GM12878 (cell line): ENCODE measurements at regions not wholly inside any gene's neighbourhood (a gene's known extent, or its start where the extent isn't known, plus 50 kb on each side); places are given as distances from the start of the nearest gene placed in this dataset.

Experiments
- ATAC-seq: fragments of 200-7000 bp; cut with Tn5 transposase; 3 replicates; pipeline ENCODE4 v1.9.1; 2020; ENCODE audit warnings: mild to moderate bottlenecking, moderate library complexity
- BruUV-seq: library from RNA; stranded (reverse); fragments of 400-500 nt; replicated peaks from 2 replicates; lab custom pipeline; 2021; lab: Mats Ljungman, UMichigan
- CTCF ChIA-PET: fragments of 300-600 bp; sonication (Branson Sonifier 250); formaldehyde crosslinking; extraction: SDS; loops from one replicate; lab custom pipeline; 2021; ENCODE audit warnings: inconsistent platforms; lab: Yijun Ruan, JAX
- POLR2A ChIA-PET: fragments of 350-600 bp; formaldehyde crosslinking; extraction: SDS; loops from one replicate; lab custom pipeline; 2021; ENCODE audit warnings: inconsistent platforms; lab: Charles Lee
- RAD21 ChIA-PET: fragments of 300-600 bp; sonication (Branson Sonifier 250); formaldehyde crosslinking; loops from one replicate; lab custom pipeline; 2023; ENCODE audit warnings: antibody characterized with exemption; ENCODE audit not compliant: unreplicated experiment; lab: Charles Lee
- SMC1A ChIA-PET: fragments of 300-600 bp; sonication (Branson Sonifier 250); formaldehyde crosslinking; loops from one replicate; lab custom pipeline; 2023; ENCODE audit not compliant: unreplicated experiment, uncharacterized antibody; lab: Charles Lee
- DNase-seq: peaks from one replicate; pipeline ENCODE4 v3.0.0-alpha.2; 2011; ENCODE audit warnings: low read depth, low spot score
- FAIRE-seq: peaks from 3 replicates; lab custom pipeline; 2011; peaks lifted over from hg19 to GRCh38; lab: Jason Lieb, UNC
- H2AFZ ChIP-seq: 2 replicates; pipeline ENCODE4 v1.6.0; 2011; ENCODE audit warnings: low read depth, low read length, control low read depth; ENCODE audit not compliant: control insufficient read depth
- H3K27ac ChIP-seq: 2 replicates; pipeline ENCODE4 v1.5.1; 2011; ENCODE audit warnings: control low read depth; ENCODE audit not compliant: control insufficient read depth, insufficient read depth
- H3K27me3 ChIP-seq, 2 experiments: replicated peaks in 1 of 2; 2 replicates each; pipeline versions ENCODE4 v1.6.0 to v1.6.1; 2011; ENCODE audit warnings: low read length in 1 of 2; ENCODE audit not compliant: control insufficient read depth in 2 of 2, insufficient read depth in 2 of 2
- H3K36me3 ChIP-seq, 2 experiments: 2 replicates each; pipeline ENCODE4 v1.5.1; 2011; ENCODE audit warnings: low read length in 1 of 2; ENCODE audit not compliant: control insufficient read depth in 2 of 2, insufficient read depth in 2 of 2
- H3K4me1 ChIP-seq: 2 replicates; pipeline ENCODE4 v1.6.1; 2011; ENCODE audit warnings: mild to moderate bottlenecking, low read length, moderate library complexity, mixed read lengths; ENCODE audit not compliant: control insufficient read depth, insufficient read depth
- H3K4me2 ChIP-seq: 2 replicates; pipeline ENCODE4 v1.6.0; 2011; ENCODE audit warnings: control low read depth; ENCODE audit not compliant: control insufficient read depth, insufficient read depth
- H3K4me3 ChIP-seq: fragments of 200-600 bp; sonication (generic); 2 replicates; pipeline ENCODE4 v1.5.1; 2016
- H3K79me2 ChIP-seq: 2 replicates; pipeline ENCODE4 v1.6.0; 2011; ENCODE audit warnings: low read length; ENCODE audit not compliant: control insufficient read depth, insufficient read depth
- H3K9ac ChIP-seq: 2 replicates; pipeline ENCODE4 v1.8.0; 2011; ENCODE audit warnings: low read length, control low read depth, mixed read lengths; ENCODE audit not compliant: control insufficient read depth, insufficient read depth
- H3K9me3 ChIP-seq: replicated peaks from 3 replicates; pipeline ENCODE4 v1.5.1; 2011; ENCODE audit warnings: mild to moderate bottlenecking, low read length; ENCODE audit not compliant: control insufficient read depth, insufficient read depth
- H4K20me1 ChIP-seq: 2 replicates; pipeline ENCODE4 v1.6.0; 2011; ENCODE audit not compliant: control insufficient read depth, insufficient read depth
- CBX3 ChIP-seq: fragments of 200-600 bp; sonication (generic); IDR thresholded peaks from 2 replicates; pipeline ENCODE4 v1.6.1; 2016; ENCODE audit warnings: low read depth, borderline replicate concordance
- HDAC6 ChIP-seq: fragments of 200-600 bp; sonication (generic); IDR thresholded peaks from one replicate; pipeline ENCODE4 v1.8.0; 2017; ENCODE audit warnings: antibody characterized with exemption; ENCODE audit not compliant: unreplicated experiment
- JUND ChIP-seq: IDR thresholded peaks from 2 replicates; pipeline ENCODE4 v1.6.1; 2012; ENCODE audit warnings: low read depth, mild to moderate bottlenecking, low read length, improper control_type of control experiment, moderate library complexity
- MTA2 ChIP-seq: fragments of 450-650 bp; IDR thresholded peaks from 2 replicates; pipeline ENCODE4 v1.6.1; 2016; ENCODE audit warnings: low read depth, mild to moderate bottlenecking, moderate library complexity
- NBN ChIP-seq: fragments of 450-650 bp; IDR thresholded peaks from 2 replicates; pipeline ENCODE4 v1.6.1; 2016
- RUNX3 ChIP-seq: IDR thresholded peaks from 2 replicates; pipeline ENCODE4 v1.6.1; 2012; ENCODE audit warnings: low read length, inconsistent platforms
- SIX5 ChIP-seq: IDR thresholded peaks from 2 replicates; pipeline ENCODE4 v1.6.1; 2011; ENCODE audit warnings: mild to moderate bottlenecking, low read depth, low read length, moderate library complexity; ENCODE audit not compliant: severe bottlenecking
- SMC3 ChIP-seq: IDR thresholded peaks from 2 replicates; pipeline ENCODE4 v1.6.1; 2011; ENCODE audit warnings: low read length, improper control_type of control experiment, borderline replicate concordance
- SRF ChIP-seq, 2 experiments: IDR thresholded peaks; 2 replicates each; pipeline ENCODE4 v1.6.1; 2011; ENCODE audit warnings: low read depth in 2 of 2, low read length in 2 of 2, mild to moderate bottlenecking in 1 of 2, moderate library complexity in 1 of 2
- STAT3 ChIP-seq: IDR thresholded peaks from 2 replicates; pipeline ENCODE4 v1.6.1; 2011; ENCODE audit warnings: low read depth, low read length, improper control_type of control experiment
- WGBS: methylation state at CpG from one replicate; pipeline ENCODE4 v1.1.6; 2016; ENCODE audit warnings: low lambda C conversion rate; ENCODE audit not compliant: insufficient replicate concordance, insufficient coverage; ENCODE audit errors: missing lambda C conversion rate; 5-methylcytosine and 5-hydroxymethylcytosine counted together
- in situ Hi-C: fragments of 300-500 bp; cut with MboI; formaldehyde crosslinking; loops from 9 replicates; pipeline ENCODE4 v1.14.3; 2018; ENCODE audit warnings: mixed read lengths
- intact Hi-C: fragments of 100-400 bp; cut with micrococcal nuclease; formaldehyde crosslinking; loops from one replicate; pipeline ENCODE4 v1.14.2; 2022; ENCODE audit not compliant: unreplicated experiment
- TF ChIP-seq, protein P1 (sequence below): IDR thresholded peaks from 2 replicates; pipeline ENCODE4 v1.6.1; 2011; ENCODE audit warnings: low read depth, mild to moderate bottlenecking, low read length, moderate library complexity, borderline replicate concordance; ENCODE audit errors: extremely low read depth
- TF ChIP-seq, protein P2 (sequence below): fragments of 450-650 bp; IDR thresholded peaks from 2 replicates; pipeline ENCODE4 v1.6.1; 2016; ENCODE audit warnings: mild to moderate bottlenecking

- ChIA-PET SMC1A (no interaction called here), RAD21 (no interaction called here), POLR2A (no interaction called here), CTCF (no interaction called here)
- no peak for DNase-seq
- H3K9me3 ChIP-seq: no peaks in the 10 kb centered on the region
- no TSS peak for BruUV-seq
- 44% methylated on average over 17 of the region's 22 CpGs for WGBS
- ATAC-seq: no peak
- intact Hi-C loops (no loop called here), in situ Hi-C loops (no loop called here)
- no peaks in the 10 kb centered on the region for H3K79me2 ChIP-seq
- H2AFZ ChIP-seq: no peak overlapping the region
- H3K4me1 ChIP-seq: no peaks in the 10 kb centered on the region
- TF ChIP-seq CBX3: no peak
- TF ChIP-seq MTA2: no peak
- TF ChIP-seq SMC3: no peak
- TF ChIP-seq NBN: no peak
- no peak for TF ChIP-seq STAT3
- no peak for TF ChIP-seq SIX5
- TF ChIP-seq RUNX3: no peak
- no peak for TF ChIP-seq HDAC6
- TF ChIP-seq JUND: no peak
- TF ChIP-seq, protein P1, sequence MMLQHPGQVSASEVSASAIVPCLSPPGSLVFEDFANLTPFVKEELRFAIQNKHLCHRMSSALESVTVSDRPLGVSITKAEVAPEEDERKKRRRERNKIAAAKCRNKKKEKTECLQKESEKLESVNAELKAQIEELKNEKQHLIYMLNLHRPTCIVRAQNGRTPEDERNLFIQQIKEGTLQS: no peak
- TF ChIP-seq, protein P2, sequence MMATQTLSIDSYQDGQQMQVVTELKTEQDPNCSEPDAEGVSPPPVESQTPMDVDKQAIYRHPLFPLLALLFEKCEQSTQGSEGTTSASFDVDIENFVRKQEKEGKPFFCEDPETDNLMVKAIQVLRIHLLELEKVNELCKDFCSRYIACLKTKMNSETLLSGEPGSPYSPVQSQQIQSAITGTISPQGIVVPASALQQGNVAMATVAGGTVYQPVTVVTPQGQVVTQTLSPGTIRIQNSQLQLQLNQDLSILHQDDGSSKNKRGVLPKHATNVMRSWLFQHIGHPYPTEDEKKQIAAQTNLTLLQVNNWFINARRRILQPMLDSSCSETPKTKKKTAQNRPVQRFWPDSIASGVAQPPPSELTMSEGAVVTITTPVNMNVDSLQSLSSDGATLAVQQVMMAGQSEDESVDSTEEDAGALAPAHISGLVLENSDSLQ: no peak
- no peak for TF ChIP-seq SRF (IDR thresholded peaks at IDR 0.05; ENCODE audit: low read depth in 2 of 2, low read length in 2 of 2)
- no peaks in the 10 kb centered on the region for H3K27me3 ChIP-seq
- no peak overlapping the region for H3K9ac ChIP-seq
- H3K27ac ChIP-seq: no peak overlapping the region
- H3K36me3 ChIP-seq: no peaks in the 10 kb centered on the region
- no peak for FAIRE-seq
- no peak overlapping the region for H3K4me2 ChIP-seq
- no peaks in the 10 kb centered on the region for H4K20me1 ChIP-seq
- no peak overlapping the region for H3K4me3 ChIP-seq
Observed at GRCh38 chr18:78903436-78904178, 76.0 kb upstream of the SALL3 start.
